AG04450 (cell line): ENCODE measurements at regions not wholly inside any gene's neighbourhood (a gene's known extent, or its start where the extent isn't known, plus 50 kb on each side); places are given as distances from the start of the nearest gene placed in this dataset.
"Not testable (repeated sequence)": the region's sequence is repeated elsewhere in the genome, so short reads cannot be mapped to it uniquely, and the experiment has no call there.

Experiments
- CTCF ChIA-PET: fragments of 300-600, 350-600 bp; formaldehyde crosslinking; extraction: SDS; loops from one replicate; lab custom pipeline; 2022; ENCODE audit warnings: antibody characterized with exemption, inconsistent platforms; lab: Charles Lee
- POLR2A ChIA-PET: fragments of 350-600 bp; formaldehyde crosslinking; extraction: SDS; loops from one replicate; lab custom pipeline; 2021; ENCODE audit warnings: antibody characterized with exemption, inconsistent platforms; lab: Yijun Ruan, JAX
- DNase-seq: peaks from one replicate; pipeline ENCODE4 v3.0.0-alpha.2; 2011; ENCODE audit warnings: low read depth, low spot score
- H3K27ac ChIP-seq: one replicate; pipeline ENCODE4 v1.5.1; 2012; ENCODE audit warnings: low read depth, low read length, control low read depth
- H3K27me3 ChIP-seq: one replicate; pipeline ENCODE4 v1.6.0; 2012; ENCODE audit warnings: low read length; ENCODE audit not compliant: control insufficient read depth, insufficient read depth
- H3K4me3 ChIP-seq: 2 replicates; pipeline ENCODE4 v1.5.1; 2011; ENCODE audit warnings: mild to moderate bottlenecking, low read depth, low read length, control low read depth
- H3K9me3 ChIP-seq: 2 replicates; pipeline ENCODE4 v1.5.1; 2012; ENCODE audit warnings: low read length; ENCODE audit not compliant: control insufficient read depth, insufficient read depth
- TF ChIP-seq, protein P1 (sequence below): IDR thresholded peaks from 2 replicates; pipeline ENCODE4 v1.5.1; 2011; ENCODE audit warnings: low read depth, low read length, control low read depth, inconsistent platforms

DNA sequence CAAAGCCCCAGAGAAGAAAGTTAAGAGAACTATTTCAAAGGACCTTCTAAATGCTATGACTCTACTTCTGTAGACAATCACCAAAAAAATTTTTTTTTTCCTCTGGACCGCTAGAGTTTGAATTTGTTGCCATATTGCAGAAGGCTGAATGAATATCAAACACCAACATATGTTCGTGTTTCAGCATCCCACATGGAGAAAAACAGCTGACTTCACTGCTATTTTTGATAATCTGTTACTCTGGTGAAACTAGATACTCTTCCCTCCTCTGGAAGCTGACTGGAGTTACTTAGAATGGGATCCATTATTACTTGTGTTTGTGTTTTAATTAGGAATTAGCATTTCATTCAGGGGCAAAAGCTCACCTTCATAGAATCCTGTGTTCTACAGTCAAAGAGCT is 447.0 kb downstream of the AASDHPPT start:
- H3K4me3 ChIP-seq: no peak overlapping the region
- ChIA-PET POLR2A (no interaction called here), CTCF (interaction anchor here (1.0 kb wide), 1 partner anchor 19 kb away, joined by 3 read pairs; no protein-coding TSS in a partner anchor)
- H3K9me3 ChIP-seq: no peaks in the 10 kb centered on the region
- DNase-seq: no peak
- H3K27ac ChIP-seq: no peak overlapping the region
- TF ChIP-seq, protein P1, sequence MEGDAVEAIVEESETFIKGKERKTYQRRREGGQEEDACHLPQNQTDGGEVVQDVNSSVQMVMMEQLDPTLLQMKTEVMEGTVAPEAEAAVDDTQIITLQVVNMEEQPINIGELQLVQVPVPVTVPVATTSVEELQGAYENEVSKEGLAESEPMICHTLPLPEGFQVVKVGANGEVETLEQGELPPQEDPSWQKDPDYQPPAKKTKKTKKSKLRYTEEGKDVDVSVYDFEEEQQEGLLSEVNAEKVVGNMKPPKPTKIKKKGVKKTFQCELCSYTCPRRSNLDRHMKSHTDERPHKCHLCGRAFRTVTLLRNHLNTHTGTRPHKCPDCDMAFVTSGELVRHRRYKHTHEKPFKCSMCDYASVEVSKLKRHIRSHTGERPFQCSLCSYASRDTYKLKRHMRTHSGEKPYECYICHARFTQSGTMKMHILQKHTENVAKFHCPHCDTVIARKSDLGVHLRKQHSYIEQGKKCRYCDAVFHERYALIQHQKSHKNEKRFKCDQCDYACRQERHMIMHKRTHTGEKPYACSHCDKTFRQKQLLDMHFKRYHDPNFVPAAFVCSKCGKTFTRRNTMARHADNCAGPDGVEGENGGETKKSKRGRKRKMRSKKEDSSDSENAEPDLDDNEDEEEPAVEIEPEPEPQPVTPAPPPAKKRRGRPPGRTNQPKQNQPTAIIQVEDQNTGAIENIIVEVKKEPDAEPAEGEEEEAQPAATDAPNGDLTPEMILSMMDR: no peak
- H3K27me3 ChIP-seq: no peaks in the 10 kb centered on the region

DNA sequence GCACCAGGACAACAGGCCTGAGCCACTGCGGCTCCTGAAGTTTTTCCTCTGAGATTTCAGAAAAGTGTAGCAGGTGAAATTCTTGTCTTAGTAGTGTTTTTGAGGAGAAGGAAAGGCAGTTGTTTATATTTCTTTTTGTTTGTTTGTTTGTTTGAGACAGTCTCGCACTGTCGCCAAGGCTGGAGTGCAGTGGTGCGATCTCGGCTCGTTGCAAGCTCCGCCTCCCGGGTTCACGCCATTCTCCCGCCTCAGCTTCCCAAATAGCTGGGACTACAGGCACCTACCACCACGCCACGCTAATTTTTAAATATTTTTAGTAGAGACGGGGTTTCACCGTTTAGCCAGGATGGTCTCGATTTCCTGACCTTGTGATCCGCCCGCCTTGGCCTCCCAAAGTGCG is 454.2 kb downstream of the AASDHPPT start:
- DNase-seq, H3K27ac ChIP-seq, H3K9me3 ChIP-seq, H3K4me3 ChIP-seq, POLR2A ChIA-PET, CTCF ChIA-PET, H3K27me3 ChIP-seq: not testable (repeated sequence)

- Histone ChIP-seq H3K27me3 (no peaks in the 10 kb centered on the region), H3K4me3 (no peak overlapping the region), H3K9me3 (no peaks in the 10 kb centered on the region), H3K27ac (no peak overlapping the region)
- TF ChIP-seq, protein P1: no peak
- ChIA-PET CTCF (no interaction called here), POLR2A (no interaction called here)
- DNase-seq: no peak
These were observed 455.6 kb downstream of the AASDHPPT start for GRCh38 chr11:106533046-106533445.

DNA sequence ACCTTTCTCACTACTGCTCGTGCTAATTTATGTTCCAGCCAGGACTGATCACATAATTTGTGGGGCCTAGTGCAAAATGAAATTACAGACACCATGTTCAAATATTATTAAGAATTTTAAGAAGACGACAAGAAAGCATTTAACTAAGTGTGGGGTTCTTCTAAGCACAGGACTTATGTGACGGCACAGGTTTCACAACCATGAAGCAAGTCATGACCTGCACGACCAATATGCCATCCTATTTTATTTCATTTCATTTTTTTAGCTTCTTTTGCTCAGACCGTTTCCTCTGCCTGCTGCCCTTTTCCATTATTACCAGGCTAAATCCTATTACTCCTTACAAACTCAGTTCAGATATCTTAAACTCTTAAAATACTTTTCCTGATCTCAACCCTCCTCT is 462.5 kb downstream of the AASDHPPT start:
- no peak for DNase-seq
- Histone ChIP-seq H3K9me3 (no peaks in the 10 kb centered on the region), H3K27ac (no peak overlapping the region), H3K4me3 (no peak overlapping the region), H3K27me3 (no peaks in the 10 kb centered on the region)
- TF ChIP-seq, protein P1: no peak
- CTCF ChIA-PET: no interaction called here
- POLR2A ChIA-PET: no interaction called here

- ChIA-PET POLR2A (no interaction called here), CTCF (no interaction called here)
- no peak overlapping the region for H3K4me3 ChIP-seq
- no peak for DNase-seq
- H3K27me3 ChIP-seq: no peaks in the 10 kb centered on the region
- peaks cover 16% of the 10 kb centered on the region for H3K9me3 ChIP-seq
- H3K27ac ChIP-seq: no peak overlapping the region
- TF ChIP-seq, protein P1: no peak
These were observed 469.9 kb downstream of the GUCY1A2 start for GRCh38 chr11:106548406-106548805.
